Inflammatory macrophage (primary cell): ENCODE measurements at regions not wholly inside any gene's neighbourhood (a gene's known extent, or its start where the extent isn't known, plus 50 kb on each side); places are given as distances from the start of the nearest gene placed in this dataset.
A peak's percentile ranks its signal among the peaks of the same experiment; 100 is the strongest.

Experiments
- DNase-seq, 2 donors: peaks; one replicate each; pipeline ENCODE4 v3.0.0-alpha.2; 2020 to 2022

GRCh38 chr11:8740129-8740528 lies 57.5 kb downstream of the RPL27A start:
- DNase-seq = no peak

- DNase-seq = no peak
Measured at GRCh38 chr11:8744423-8744822, 61.8 kb downstream of the RPL27A start.

- DNase-seq = no peak
Measured at GRCh38 chr11:8745431-8746253, 63.0 kb downstream of the RPL27A start.

- DNase-seq = peak in 1 of 2 donors; percentile 7
Measured at GRCh38 chr11:8746331-8746974, 63.9 kb downstream of the RPL27A start.

- no peak for DNase-seq
Measured at GRCh38 chr11:8747173-8747572, 64.6 kb downstream of the RPL27A start.

- DNase-seq = no peak
Measured at GRCh38 chr11:8748317-8748716, 65.7 kb downstream of the RPL27A start.

GRCh38 chr11:8749202-8749601 lies 66.6 kb downstream of the RPL27A start:
- no peak for DNase-seq

GRCh38 chr11:8754241-8754640 lies 71.6 kb downstream of the RPL27A start:
- DNase-seq = peak in 1 of 2 donors; percentile 48

- no peak for DNase-seq
Measured at GRCh38 chr11:8756201-8756600, 73.6 kb downstream of the RPL27A start.

GRCh38 chr11:8757047-8757446 lies 74.5 kb downstream of the RPL27A start:
- no peak for DNase-seq

GRCh38 chr11:8757533-8757932 lies 74.9 kb downstream of the RPL27A start:
- DNase-seq = no peak

- no peak for DNase-seq
Measured at GRCh38 chr11:8758619-8759169, 76.1 kb downstream of the RPL27A start.

- no peak for DNase-seq
Measured at GRCh38 chr11:8759634-8760033, 77.0 kb downstream of the RPL27A start.

GRCh38 chr11:8760896-8761295 lies 78.3 kb downstream of the RPL27A start:
- peak; percentile 28 to 45 for DNase-seq

- no peak for DNase-seq
Measured at GRCh38 chr11:8763070-8763685, 80.6 kb downstream of the RPL27A start.

GRCh38 chr11:8765294-8765693 lies 82.7 kb downstream of the RPL27A start:
- DNase-seq = no peak

- DNase-seq = no peak
Measured at GRCh38 chr11:8766043-8766987, 83.7 kb downstream of the RPL27A start.

- DNase-seq = no peak
Measured at GRCh38 chr11:8766988-8767374, 84.4 kb downstream of the RPL27A start.

GRCh38 chr11:8767466-8768142 lies 85.0 kb downstream of the RPL27A start:
- no peak for DNase-seq

- DNase-seq = no peak
Measured at GRCh38 chr11:8768625-8769333, 86.2 kb downstream of the RPL27A start.
